Ovary (tissue), 1 donor: ENCODE measurements at regions not wholly inside any gene's neighbourhood (a gene's known extent, or its start where the extent isn't known, plus 50 kb on each side); places are given as distances from the start of the nearest gene placed in this dataset.

Source experiments
- EP300 ChIP-seq: sonication (generic); formaldehyde crosslinking; IDR thresholded peaks from one replicate; pipeline ENCODE4 v1.6.1; 2017; ENCODE audit warnings: antibody characterized with exemption
- POLR2A ChIP-seq: fragments of 450-650 bp; IDR thresholded peaks from one replicate; pipeline ENCODE4 v1.6.1; 2017; ENCODE audit warnings: antibody characterized with exemption, mild to moderate bottlenecking, moderate library complexity

DNA sequence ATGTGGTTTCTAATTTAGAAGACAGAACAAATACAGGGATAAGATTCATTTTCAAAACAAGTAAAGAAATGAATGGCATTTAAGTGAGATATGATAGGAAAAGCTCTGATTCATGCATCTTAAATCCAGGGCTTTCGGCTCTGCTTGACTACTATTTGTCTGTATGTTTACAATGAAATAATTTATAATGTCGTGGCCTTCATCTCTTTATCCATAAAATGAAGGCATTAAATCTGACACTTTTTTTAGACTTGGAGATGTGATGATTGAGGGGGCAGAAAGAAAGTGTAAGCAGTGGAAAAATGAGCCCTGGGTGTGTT lies 115.7 kb upstream of the KIT start:
- no peak for TF ChIP-seq EP300
- no peak for TF ChIP-seq POLR2A
